ENCODE measurements at regions not wholly inside any gene's neighbourhood (a gene's known extent, or its start where the extent isn't known, plus 50 kb on each side); places are given as distances from the start of the nearest gene placed in this dataset.
"Not testable (repeated sequence)": the region's sequence is repeated elsewhere in the genome, so short reads cannot be mapped to it uniquely, and the experiment has no call there.

- DNase-seq, result not testable (repeated sequence)
Observed at GRCh38 chr10:76815505-76815904, 822.1 kb downstream of the KCNMA1 start.

DNA sequence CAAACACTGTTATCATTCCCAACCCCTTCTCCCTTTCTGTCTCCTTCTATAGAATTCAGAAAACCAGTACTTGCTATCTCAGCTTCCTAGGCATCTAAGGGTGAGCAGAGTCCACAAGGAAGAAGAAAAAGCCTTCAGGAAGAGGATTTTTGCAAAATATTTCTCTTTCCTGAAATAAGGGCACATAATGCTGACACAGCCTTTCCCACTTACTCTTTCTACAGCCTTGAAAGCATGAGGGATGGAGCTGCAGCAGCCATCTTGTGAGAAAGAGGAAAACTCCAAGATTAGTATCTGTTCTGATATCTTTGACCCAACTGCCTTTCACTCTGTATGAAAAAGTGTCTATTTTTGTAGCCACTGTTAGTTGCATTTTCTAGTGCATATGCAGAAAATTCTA, 826.2 kb downstream of the KCNMA1 start:
- DNase-seq, result no peak

- no peak for DNase-seq
Observed at GRCh38 chr10:76788452-76788811, 849.2 kb downstream of the KCNMA1 start.

DNA sequence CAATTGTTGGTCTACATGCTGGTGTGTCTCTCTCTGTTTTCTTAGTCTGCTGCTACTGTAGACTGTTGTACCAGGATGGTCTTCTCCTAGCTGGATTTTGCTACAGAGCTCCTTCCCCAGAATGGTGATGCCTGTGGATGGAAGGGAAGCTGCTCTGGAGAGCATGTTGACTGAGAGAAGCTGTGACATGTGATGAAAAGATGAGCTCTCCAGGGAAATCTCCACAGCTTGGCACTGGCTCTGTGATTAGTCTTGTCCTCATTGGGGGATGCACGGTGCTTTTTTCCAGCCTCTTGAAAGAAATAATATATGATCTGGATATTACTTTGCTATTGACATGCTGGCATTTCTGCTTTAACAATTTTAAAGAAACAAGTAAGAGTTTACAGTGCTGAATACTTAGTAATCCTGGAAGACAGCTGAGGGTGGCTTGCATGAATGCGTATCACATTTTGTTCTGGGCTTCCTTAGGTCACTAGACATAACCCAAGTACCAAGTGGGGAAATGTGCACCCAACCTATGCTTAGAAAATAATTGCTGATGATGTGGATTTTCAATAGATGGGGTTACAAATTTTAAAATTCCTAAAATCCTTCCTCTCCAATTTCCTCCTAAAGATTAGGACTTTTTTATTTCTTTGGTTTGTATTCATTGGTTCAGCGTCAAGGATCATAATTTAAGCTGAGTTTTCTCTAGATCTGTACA, 849.7 kb downstream of the KCNMA1 start:
- DNase-seq, result no peak

GRCh38 chr10:76786504-76787072, 851.0 kb downstream of the KCNMA1 start:
- DNase-seq, result no peak

DNA sequence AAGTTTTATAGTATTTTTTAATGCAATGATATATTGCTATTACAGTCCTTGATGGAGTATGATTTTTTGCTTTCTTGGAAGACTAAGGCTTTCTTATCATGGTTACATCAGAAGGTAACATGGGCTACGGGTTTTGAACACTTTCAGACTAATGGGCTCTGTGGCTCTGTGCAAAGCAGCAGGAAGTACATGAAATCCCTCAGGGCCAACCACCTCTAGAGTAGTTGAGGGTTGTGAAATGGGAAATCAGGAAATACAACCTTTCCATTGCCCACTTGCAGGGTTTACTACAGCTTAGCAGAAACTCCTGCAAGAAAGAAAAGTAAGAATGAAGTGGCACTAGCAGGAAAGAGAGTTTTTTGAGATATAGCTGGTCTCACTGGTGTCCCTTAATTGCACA, 853.5 kb downstream of the KCNMA1 start:
- DNase-seq, result no peak

DNA sequence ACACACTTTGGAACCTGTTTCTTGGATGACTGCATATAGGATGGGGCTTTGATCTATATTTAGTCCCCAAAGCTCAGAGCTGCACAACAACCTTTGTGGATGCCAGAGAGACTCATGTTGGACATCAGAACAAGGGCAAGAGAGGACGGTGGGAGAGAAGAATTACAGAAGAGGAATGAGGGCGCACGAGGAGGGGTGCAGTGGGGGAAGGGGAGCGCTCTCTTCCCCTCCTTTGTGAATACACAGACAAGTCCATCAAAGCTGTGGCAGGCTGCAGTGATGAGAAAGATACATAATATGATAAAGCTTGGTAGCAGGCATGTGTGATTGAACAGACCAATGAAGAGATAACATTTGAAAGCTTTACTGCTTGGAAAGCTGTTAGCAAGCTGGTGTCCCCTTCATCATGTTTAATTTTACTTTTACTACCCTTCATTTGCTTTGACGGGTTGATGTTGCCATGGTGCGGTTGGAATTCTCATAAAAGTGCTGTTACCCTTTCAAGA, 857.8 kb downstream of the KCNMA1 start:
- no peak for DNase-seq

GRCh38 chr10:76778914-76779795, 858.5 kb downstream of the KCNMA1 start:
- no peak for DNase-seq

GRCh38 chr10:76774987-76775603, 862.5 kb downstream of the KCNMA1 start:
- no peak for DNase-seq

GRCh38 chr10:76769582-76769981, 868.0 kb downstream of the KCNMA1 start:
- DNase-seq, result no peak

- no peak for DNase-seq
Observed at GRCh38 chr10:76769161-76769560, 868.4 kb downstream of the KCNMA1 start.

DNA sequence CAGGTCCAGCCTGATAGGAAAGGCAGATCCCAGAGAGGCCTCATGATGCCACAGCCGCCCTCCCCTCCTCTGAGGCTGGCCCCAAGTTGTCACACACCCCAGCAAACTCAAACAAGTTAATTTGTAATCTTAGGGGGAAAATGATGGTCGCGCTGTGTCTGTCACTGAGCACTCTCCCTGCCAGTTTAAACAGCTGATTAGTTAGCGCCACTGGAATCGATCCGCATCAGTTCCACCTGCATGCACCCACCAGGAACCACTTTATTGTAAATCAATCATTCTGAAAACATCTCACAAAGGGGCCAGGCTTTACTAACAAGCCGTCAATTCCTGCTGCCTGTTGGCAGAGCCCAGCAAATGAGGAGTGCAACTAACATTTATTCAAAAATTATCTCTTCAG, 870.9 kb downstream of the KCNMA1 start:
- DNase-seq, result no peak

DNA sequence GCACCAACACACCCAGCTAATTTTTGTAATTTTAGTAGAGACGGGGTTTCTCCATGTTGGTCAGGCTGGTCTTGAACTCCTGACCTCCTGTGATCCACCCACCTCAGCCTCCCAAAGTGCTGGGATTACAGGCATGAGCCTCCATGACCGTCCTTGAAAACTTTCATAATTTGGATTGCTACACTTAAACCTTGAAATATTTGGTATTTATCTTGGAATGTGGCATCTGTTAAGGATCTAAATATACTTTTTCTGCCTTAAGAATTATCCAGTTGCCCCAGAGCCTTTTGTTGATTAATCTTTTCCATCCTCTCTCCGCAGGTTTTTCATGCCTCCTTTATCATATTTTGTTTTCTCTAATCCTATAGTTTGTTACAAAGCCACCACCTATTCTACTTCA, 872.7 kb downstream of the KCNMA1 start:
- not testable (repeated sequence) for DNase-seq

GRCh38 chr10:76764177-76764576, 873.4 kb downstream of the KCNMA1 start:
- DNase-seq, result no peak

DNA sequence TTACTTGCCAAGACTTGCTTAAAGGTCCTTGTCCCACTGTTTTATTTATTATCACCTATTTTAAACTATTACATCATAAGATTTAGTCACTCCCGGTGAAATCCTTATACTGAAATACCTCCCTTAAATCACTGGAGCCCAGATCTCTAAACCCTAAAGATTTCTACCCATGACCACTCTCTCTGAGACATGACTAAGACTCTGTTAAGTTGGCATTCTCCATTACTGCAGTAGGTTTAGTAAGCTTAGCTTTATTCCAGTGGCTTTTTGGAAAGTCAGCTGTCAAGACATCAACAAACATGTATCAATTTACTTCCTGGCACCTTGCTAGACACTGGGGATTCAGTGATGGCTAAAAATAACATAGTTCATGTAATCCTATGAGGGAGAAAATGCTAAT, 874.2 kb downstream of the KCNMA1 start:
- no peak for DNase-seq

DNA sequence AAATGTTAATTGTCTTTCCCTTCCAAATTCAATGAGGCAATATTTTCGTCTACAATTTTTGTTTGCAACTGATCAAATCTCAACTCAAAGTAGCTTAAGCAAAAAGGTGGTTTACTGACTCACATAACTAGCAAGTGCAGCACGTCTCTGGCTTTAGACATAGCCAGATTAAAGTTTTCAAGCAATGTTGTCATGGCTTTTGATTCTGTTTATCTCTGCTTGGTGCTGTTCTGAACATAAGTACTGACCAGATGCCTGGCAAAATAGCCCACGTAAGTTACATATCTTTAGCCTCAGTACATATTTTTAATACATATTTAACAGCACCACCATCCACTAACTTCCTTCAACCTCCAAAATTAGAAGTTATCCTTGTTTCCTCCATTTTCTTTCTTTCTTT, 877.9 kb downstream of the KCNMA1 start:
- no peak for DNase-seq

- no peak for DNase-seq
Observed at GRCh38 chr10:76743169-76743568, 894.4 kb downstream of the KCNMA1 start.

DNA sequence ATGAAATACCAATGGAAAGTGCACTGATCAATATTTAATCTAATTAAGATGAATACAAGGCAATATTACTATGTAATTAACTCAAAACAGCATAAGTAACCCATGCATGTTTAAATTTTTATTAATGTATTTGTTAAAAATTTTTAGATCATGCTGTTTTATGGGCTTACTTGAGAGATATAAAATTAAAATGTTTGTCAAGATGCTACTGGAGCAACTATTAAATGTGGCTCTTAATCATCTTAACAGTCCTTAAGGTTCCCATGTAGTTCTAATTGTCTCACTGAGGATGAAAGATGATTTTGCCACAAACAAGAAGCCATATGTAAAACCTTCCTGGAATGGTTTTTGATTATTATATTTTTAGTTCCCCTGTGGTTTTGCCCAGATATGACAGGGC, 897.1 kb downstream of the KCNMA1 start:
- DNase-seq, result no peak

GRCh38 chr10:76738991-76739390, 898.6 kb downstream of the KCNMA1 start:
- peak; percentile 3 to 21 for DNase-seq

GRCh38 chr10:76736815-76737618, 900.6 kb downstream of the KCNMA1 start:
- DNase-seq, result no peak

DNA sequence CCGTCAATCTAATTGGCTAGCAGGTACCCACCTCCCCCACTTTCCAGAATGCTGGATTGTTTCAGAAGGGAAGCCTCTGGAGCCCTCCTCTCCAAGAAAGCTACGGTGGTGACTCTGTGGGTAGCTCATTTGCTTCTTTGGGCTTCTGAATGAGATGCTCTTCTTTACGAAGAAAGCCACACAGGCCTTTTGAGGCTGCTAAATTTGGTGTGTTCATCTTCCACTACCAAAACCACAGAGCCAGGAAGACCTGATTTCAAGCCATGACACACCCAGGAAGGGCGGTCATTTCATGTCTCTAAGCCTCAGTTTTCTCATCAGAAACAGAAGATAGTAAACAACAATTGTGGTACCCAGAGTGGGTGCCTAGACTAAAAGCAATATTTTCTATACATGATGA, 901.2 kb downstream of the KCNMA1 start:
- no peak for DNase-seq

DNA sequence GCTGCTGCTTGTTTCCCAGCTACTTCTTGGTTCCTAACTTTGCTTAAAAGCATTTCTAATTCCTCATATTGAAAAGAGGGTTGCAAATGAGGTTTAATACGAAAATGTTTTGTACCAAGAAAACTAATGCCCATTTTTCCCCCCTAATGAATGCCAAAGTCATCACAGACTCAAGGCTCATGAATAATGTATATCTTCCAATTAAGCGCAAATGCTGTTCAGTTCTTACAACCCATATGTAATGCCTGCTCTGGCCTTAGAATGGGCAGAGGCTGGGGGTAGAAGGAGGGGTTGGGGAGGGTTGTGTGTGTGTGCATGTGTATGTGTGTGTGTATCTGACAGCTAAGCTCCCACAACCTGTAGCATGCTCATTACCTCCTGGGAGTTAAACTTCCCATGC, 901.7 kb downstream of the KCNMA1 start:
- DNase-seq, result no peak
